GM12875 (cell line): ENCODE measurements at regions not wholly inside any gene's neighbourhood (a gene's known extent, or its start where the extent isn't known, plus 50 kb on each side); places are given as distances from the start of the nearest gene placed in this dataset.

Experiments
- H3K4me3 ChIP-seq: one replicate; pipeline ENCODE4 v1.5.1; 2011; ENCODE audit warnings: low read depth, low read length, control low read depth
- TF ChIP-seq, protein P1 (sequence below): IDR thresholded peaks from 2 replicates; pipeline ENCODE4 v1.5.1; 2011; ENCODE audit warnings: low read depth, mild to moderate bottlenecking, control low read depth, inconsistent platforms, low read length, moderate library complexity, borderline replicate concordance; ENCODE audit not compliant: insufficient read depth

DNA sequence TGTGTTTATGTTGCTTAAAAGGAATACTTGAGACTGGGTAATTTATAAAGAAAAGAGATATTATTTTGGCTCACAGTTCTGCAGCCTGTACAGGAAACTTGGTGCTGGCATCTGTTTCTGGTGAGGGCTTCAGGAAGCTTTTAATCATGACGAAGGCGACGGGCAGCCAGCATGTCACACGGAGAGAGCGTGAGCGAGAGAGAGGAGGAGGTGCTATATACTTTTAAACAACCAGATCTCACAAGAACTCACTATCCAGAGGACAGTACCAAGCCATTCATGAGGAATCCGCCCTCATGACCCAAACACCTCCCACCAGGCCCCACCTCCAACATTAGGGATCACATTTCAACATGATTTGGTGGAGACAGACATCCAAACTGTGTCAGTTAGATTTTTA, 163.4 kb upstream of the TSC22D1 start:
- TF ChIP-seq, protein P1, sequence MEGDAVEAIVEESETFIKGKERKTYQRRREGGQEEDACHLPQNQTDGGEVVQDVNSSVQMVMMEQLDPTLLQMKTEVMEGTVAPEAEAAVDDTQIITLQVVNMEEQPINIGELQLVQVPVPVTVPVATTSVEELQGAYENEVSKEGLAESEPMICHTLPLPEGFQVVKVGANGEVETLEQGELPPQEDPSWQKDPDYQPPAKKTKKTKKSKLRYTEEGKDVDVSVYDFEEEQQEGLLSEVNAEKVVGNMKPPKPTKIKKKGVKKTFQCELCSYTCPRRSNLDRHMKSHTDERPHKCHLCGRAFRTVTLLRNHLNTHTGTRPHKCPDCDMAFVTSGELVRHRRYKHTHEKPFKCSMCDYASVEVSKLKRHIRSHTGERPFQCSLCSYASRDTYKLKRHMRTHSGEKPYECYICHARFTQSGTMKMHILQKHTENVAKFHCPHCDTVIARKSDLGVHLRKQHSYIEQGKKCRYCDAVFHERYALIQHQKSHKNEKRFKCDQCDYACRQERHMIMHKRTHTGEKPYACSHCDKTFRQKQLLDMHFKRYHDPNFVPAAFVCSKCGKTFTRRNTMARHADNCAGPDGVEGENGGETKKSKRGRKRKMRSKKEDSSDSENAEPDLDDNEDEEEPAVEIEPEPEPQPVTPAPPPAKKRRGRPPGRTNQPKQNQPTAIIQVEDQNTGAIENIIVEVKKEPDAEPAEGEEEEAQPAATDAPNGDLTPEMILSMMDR: no peak
- no peak overlapping the region for H3K4me3 ChIP-seq

DNA sequence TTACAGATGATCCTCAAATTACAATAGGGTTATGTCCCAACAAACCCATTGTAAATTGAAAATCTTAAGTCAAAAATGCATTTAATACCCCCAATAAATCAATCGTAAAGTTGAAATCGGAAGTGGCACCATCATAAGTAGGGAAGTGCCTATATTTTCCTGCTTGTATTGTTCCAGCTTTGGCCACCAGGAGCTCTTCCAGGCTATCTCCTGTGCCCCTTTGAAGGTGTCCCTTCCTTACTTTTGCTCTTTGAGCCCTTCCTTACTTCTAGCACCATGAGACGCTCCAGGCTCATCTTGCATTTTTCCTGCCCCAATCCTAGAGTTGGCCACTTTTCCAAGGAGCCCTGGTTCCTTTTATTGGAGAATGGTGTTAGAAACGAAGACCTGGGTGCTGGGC, 163.0 kb upstream of the TSC22D1 start:
- no peak overlapping the region for H3K4me3 ChIP-seq
- TF ChIP-seq, protein P1: no peak

DNA sequence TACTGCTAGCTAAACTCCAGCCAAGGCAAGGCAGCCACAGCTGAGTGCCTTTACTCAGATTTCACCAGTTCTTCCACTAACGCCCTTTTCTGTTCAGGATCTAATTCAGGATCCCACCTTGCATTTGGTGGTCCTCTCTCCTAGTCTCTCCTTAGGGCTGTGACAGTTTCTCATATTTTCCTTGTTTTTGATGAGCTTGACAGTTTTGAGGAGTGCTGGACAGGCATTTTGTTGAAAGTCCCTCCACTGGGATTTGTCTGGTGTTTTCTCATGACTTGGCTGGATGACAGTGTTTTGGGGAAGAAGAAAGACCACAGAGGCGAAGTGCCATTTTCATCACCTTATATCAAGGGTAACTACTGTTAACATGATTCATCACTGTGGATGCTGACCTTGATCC, 162.3 kb upstream of the TSC22D1 start:
- no peak overlapping the region for H3K4me3 ChIP-seq
- TF ChIP-seq, protein P1: no peak

DNA sequence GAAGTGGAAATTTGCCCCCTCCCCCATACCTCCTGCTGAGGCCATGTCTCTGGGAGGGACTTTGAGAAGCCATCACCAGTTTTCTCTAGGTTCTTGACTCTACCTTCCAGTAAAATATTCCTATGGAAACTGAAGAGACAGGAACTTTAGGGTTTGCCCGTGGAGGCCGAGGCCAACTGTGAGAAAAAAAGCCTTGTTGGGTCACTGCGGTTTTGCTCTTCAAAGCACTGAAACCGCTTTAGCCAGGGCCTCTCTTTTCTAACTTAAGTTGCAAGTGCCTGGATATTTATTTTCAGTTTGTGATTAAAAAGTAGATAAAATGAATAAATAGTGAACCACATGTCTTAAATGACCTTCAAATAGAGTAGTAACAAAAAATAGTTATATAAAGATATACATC, 159.7 kb upstream of the TSC22D1 start:
- H3K4me3 ChIP-seq: no peak overlapping the region
- TF ChIP-seq, protein P1: no peak

- TF ChIP-seq, protein P1: no peak
- no peak overlapping the region for H3K4me3 ChIP-seq
Observed at GRCh38 chr13:44734201-44734707, 158.1 kb upstream of the TSC22D1 start.

GRCh38 chr13:44732503-44733098, 156.5 kb upstream of the TSC22D1 start:
- H3K4me3 ChIP-seq: no peak overlapping the region
- TF ChIP-seq, protein P1: no peak

DNA sequence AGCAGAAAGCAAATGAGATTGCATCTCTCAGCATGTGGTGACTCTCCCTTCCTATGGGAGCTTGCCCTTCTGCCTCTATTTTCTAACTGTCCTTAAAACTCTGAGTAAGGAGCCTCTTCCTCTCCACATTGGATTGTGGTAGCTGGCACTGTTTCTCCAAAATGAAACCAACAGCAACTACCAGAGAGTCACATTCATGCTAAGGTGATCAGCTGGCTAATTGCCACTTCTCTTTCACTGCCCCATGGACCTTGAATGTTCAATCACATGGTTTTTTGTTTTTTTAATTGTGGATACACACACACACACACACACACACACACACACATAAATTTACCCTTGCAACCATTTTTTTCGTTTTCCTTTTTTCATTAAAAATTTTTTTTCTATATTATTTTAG, 154.7 kb upstream of the TSC22D1 start:
- no peak overlapping the region for H3K4me3 ChIP-seq
- TF ChIP-seq, protein P1: no peak
